HepG2 (cell line): ENCODE measurements at regions not wholly inside any gene's neighbourhood (a gene's known extent, or its start where the extent isn't known, plus 50 kb on each side); places are given as distances from the start of the nearest gene placed in this dataset.

Experiments
- ATAC-seq: fragments of 200-7000 bp; cut with Tn5 transposase; 3 replicates; pipeline ENCODE4 v1.9.1; 2020; ENCODE audit warnings: mild to moderate bottlenecking, moderate library complexity
- BruUV-seq: library from RNA; stranded (reverse); fragments of 400-500 nt; replicated peaks from 2 replicates; lab custom pipeline; 2021; lab: Mats Ljungman, UMichigan
- CTCF ChIA-PET: fragments of 300-600 bp; formaldehyde crosslinking; extraction: SDS; loops from one replicate; lab custom pipeline; 2021; ENCODE audit warnings: low total read pairs, inconsistent platforms, low intra/inter-chr PET ratio; lab: Yijun Ruan, JAX
- POLR2A ChIA-PET: fragments of 350-600 bp; sonication (Branson Sonifier 250); formaldehyde crosslinking; loops from one replicate; lab custom pipeline; 2020; ENCODE audit warnings: antibody characterized with exemption, inconsistent platforms; lab: Yijun Ruan, JAX
- DNase-seq: peaks from one replicate; pipeline ENCODE4 v3.0.0-alpha.2; 2015; ENCODE audit warnings: low spot score
- FAIRE-seq: peaks from 3 replicates; lab custom pipeline; 2011; peaks lifted over from hg19 to GRCh38; lab: Jason Lieb, UNC
- H2AFZ ChIP-seq: one replicate; pipeline ENCODE4 v1.6.1; 2011; ENCODE audit warnings: low read length, inconsistent platforms
- H3K27ac ChIP-seq: fragments of 300-600 bp; 3 replicates; pipeline ENCODE4 v1.8.0; 2011; ENCODE audit warnings: mixed run types, mild to moderate bottlenecking, mixed read lengths, low read length, inconsistent platforms; ENCODE audit not compliant: insufficient read depth; ENCODE audit errors: extremely low read length
- H3K27me3 ChIP-seq, 2 experiments: fragments of 200-600 bp in 1 of 2; 2 replicates in 1 of 2; 3 replicates in 1 of 2; pipeline versions ENCODE4 v1.6.0 to v1.8.0; 2011; ENCODE audit warnings: low read length in 2 of 2, mild to moderate bottlenecking in 2 of 2, moderate library complexity in 2 of 2, inconsistent platforms in 1 of 2; ENCODE audit not compliant: insufficient read depth in 2 of 2, control insufficient read depth in 1 of 2
- H3K36me3 ChIP-seq, 2 experiments: fragments of 200-600 bp in 1 of 2; replicated peaks in 1 of 2; 2 replicates in 1 of 2; 3 replicates in 1 of 2; pipeline versions ENCODE4 v1.5.1 to v1.8.0; 2011; ENCODE audit warnings: low read length in 2 of 2, inconsistent platforms in 1 of 2; ENCODE audit not compliant: insufficient read depth in 2 of 2, control insufficient read depth in 1 of 2
- H3K4me1 ChIP-seq: 2 replicates; pipeline ENCODE4 v1.5.1; 2012; ENCODE audit warnings: low read length, inconsistent platforms; ENCODE audit not compliant: insufficient read depth
- H3K4me2 ChIP-seq: 2 replicates; pipeline ENCODE4 v1.6.0; 2011; ENCODE audit warnings: low read depth, low read length, inconsistent platforms
- H3K4me3 ChIP-seq, 3 experiments: fragments of 200-600 bp in 1 of 3; sonication (generic), shearing (Covaris generic) in 1 of 3; replicated peaks in 1 of 3; 2 replicates each; pipeline ENCODE4 v1.5.1; 2011 to 2016; ENCODE audit warnings: low read length in 3 of 3, inconsistent platforms in 2 of 3, low read depth in 2 of 3, mild to moderate bottlenecking in 2 of 3, control low read depth in 1 of 3, mixed read lengths in 1 of 3; ENCODE audit not compliant: insufficient read depth in 1 of 3
- H3K79me2 ChIP-seq: one replicate; pipeline ENCODE4 v1.6.1; 2011; ENCODE audit warnings: low read length, inconsistent platforms; ENCODE audit not compliant: insufficient read depth
- H3K9ac ChIP-seq: 2 replicates; pipeline ENCODE4 v1.6.0; 2011; ENCODE audit warnings: mild to moderate bottlenecking, low read depth, low read length, inconsistent platforms; ENCODE audit not compliant: insufficient read depth
- H3K9me3 ChIP-seq: 2 replicates; pipeline ENCODE4 v1.5.1; 2012; ENCODE audit warnings: mild to moderate bottlenecking, low read length
- H4K20me1 ChIP-seq: 2 replicates; pipeline ENCODE4 v1.6.0; 2011; ENCODE audit warnings: inconsistent platforms, mild to moderate bottlenecking, low read length, moderate library complexity; ENCODE audit not compliant: insufficient read depth
- BCLAF1 ChIP-seq: fragments of 450-650 bp; IDR thresholded peaks from 2 replicates; pipeline ENCODE4 v1.6.1; 2017; ENCODE audit warnings: mild to moderate bottlenecking
- HOXA7 ChIP-seq: sonication (generic); formaldehyde crosslinking; IDR thresholded peaks from 2 replicates; pipeline ENCODE4 v1.8.1; 2022; ENCODE audit warnings: mild to moderate bottlenecking, missing genetic modification reagents, moderate library complexity
- MAX ChIP-seq: IDR thresholded peaks from 2 replicates; pipeline ENCODE4 v1.6.1; 2012; ENCODE audit warnings: inconsistent platforms
- MTF1 ChIP-seq: sonication (generic); formaldehyde crosslinking; IDR thresholded peaks from 2 replicates; pipeline ENCODE4 v1.5.0; 2020; ENCODE audit warnings: missing genetic modification reagents
- NFIB ChIP-seq: sonication (generic); formaldehyde crosslinking; IDR thresholded peaks from 2 replicates; pipeline ENCODE4 v1.9.0; 2021; ENCODE audit warnings: missing genetic modification reagents, mild to moderate bottlenecking, borderline replicate concordance
- PBX3 ChIP-seq: sonication (generic); formaldehyde crosslinking; IDR thresholded peaks from 2 replicates; pipeline ENCODE4 v1.8.1; 2023; ENCODE audit warnings: missing genetic modification reagents, inconsistent platforms, borderline replicate concordance
- PHF20 ChIP-seq: sonication (generic); formaldehyde crosslinking; IDR thresholded peaks from 2 replicates; pipeline ENCODE4 v1.5.0; 2020; ENCODE audit warnings: mild to moderate bottlenecking, missing genetic modification reagents
- SMAD3 ChIP-seq: sonication (generic); formaldehyde crosslinking; IDR thresholded peaks from 2 replicates; pipeline ENCODE4 v1.4.0; 2020; ENCODE audit warnings: missing genetic modification reagents
- SRSF1 ChIP-seq: fragments of 200-400 bp; formaldehyde crosslinking; optimal IDR thresholded peaks from 2 replicates; pipeline ENCODE3; 2017; ENCODE audit warnings: mild to moderate bottlenecking, low read depth, low read length, moderate library complexity
- ZFX ChIP-seq: sonication (generic); formaldehyde crosslinking; IDR thresholded peaks from 2 replicates; pipeline ENCODE4 v1.4.0; 2020; ENCODE audit warnings: mild to moderate bottlenecking, low read depth, missing genetic modification reagents, moderate library complexity
- ZNF17 ChIP-seq: sonication (generic); formaldehyde crosslinking; IDR thresholded peaks from 2 replicates; pipeline ENCODE4 v1.5.0; 2020; ENCODE audit warnings: mild to moderate bottlenecking, missing genetic modification reagents
- ZNF414 ChIP-seq: sonication (generic); formaldehyde crosslinking; IDR thresholded peaks from 2 replicates; pipeline ENCODE4 v1.5.0; 2020; ENCODE audit warnings: missing genetic modification reagents
- ZNF441 ChIP-seq: sonication (generic); formaldehyde crosslinking; IDR thresholded peaks from 2 replicates; pipeline ENCODE4 v1.7.0; 2021; ENCODE audit warnings: missing genetic modification reagents, borderline replicate concordance
- ZNF800 ChIP-seq: sonication (generic); formaldehyde crosslinking; IDR thresholded peaks from 2 replicates; pipeline ENCODE4 v1.4.0; 2020; ENCODE audit warnings: missing genetic modification reagents
- WGBS: methylation state at CpG from one replicate; pipeline ENCODE4 v1.1.6; 2017; ENCODE audit warnings: low lambda C conversion rate; 5-methylcytosine and 5-hydroxymethylcytosine counted together
- in situ Hi-C: cut with HindIII; loops from 2 replicates; pipeline ENCODE4 v1.10.0; 2017; ENCODE audit warnings: low pct_unique_long_range_greater_than_20kb; ENCODE audit not compliant: extremely low pct_ligation_motif_present
- intact Hi-C: fragments of 100-400 bp; cut with micrococcal nuclease; formaldehyde crosslinking; loops from one replicate; pipeline ENCODE4 v1.10.0; 2022; ENCODE audit not compliant: unreplicated experiment
- TF ChIP-seq, protein P1 (sequence below): sonication (generic); formaldehyde crosslinking; IDR thresholded peaks from 2 replicates; pipeline ENCODE4 v1.4.0; 2020; ENCODE audit warnings: missing genetic modification reagents

DNA sequence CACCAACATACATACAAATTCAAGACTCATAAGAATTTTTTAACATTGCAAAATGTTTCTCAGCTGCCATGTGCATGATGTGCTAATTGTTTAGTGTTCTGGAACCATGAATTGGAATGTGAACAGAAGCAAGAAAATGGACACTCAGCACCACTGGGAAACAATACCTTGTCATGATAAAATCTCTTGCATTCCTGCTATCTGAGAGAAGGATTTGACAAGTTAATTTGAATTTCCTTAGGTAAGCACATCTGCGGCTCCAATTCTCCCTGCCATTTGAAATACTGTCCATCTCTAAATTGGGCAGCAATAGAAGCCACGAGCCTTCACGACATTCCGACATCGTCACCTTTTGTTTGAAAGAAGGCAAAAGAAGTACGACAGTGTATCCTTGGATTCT, 1104.6 kb upstream of the MAP3K7 start:
- no peaks in the 10 kb centered on the region for H3K27me3 ChIP-seq
- WGBS = 5% methylated on average over 6 of the region's 6 CpGs
- no peak overlapping the region for H3K27ac ChIP-seq
- H3K9ac ChIP-seq = no peak overlapping the region
- intact Hi-C loops = no loop called here
- DNase-seq (no peak), FAIRE-seq (no peak), ATAC-seq (no peak)
- H3K4me3 ChIP-seq = no peak overlapping the region
- ChIA-PET POLR2A (no interaction called here), CTCF (no interaction called here)
- no peak overlapping the region for H2AFZ ChIP-seq
- H3K36me3 ChIP-seq = no peaks in the 10 kb centered on the region
- no TSS peak for BruUV-seq
- no peaks in the 10 kb centered on the region for H3K9me3 ChIP-seq
- H3K79me2 ChIP-seq = no peaks in the 10 kb centered on the region
- H4K20me1 ChIP-seq = no peaks in the 10 kb centered on the region
- no peak overlapping the region for H3K4me2 ChIP-seq
- in situ Hi-C loops = no loop called here
- H3K4me1 ChIP-seq = no peaks in the 10 kb centered on the region
- TF ChIP-seq NFIB (CRISPR knock-in tag) (no peak), ZNF441 (no peak), PHF20 (CRISPR knock-in tag) (no peak), ZNF17 (no peak), HOXA7 (CRISPR knock-in tag) (no peak), SMAD3 (CRISPR knock-in tag) (no peak), ZFX (CRISPR knock-in tag) (no peak), PBX3 (CRISPR knock-in tag) (no peak), MTF1 (CRISPR knock-in tag) (no peak), BCLAF1 (no peak), ZNF414 (CRISPR knock-in tag) (no peak), MAX (no peak), ZNF800 (no peak), SRSF1 (no peak)
- TF ChIP-seq, protein P1, sequence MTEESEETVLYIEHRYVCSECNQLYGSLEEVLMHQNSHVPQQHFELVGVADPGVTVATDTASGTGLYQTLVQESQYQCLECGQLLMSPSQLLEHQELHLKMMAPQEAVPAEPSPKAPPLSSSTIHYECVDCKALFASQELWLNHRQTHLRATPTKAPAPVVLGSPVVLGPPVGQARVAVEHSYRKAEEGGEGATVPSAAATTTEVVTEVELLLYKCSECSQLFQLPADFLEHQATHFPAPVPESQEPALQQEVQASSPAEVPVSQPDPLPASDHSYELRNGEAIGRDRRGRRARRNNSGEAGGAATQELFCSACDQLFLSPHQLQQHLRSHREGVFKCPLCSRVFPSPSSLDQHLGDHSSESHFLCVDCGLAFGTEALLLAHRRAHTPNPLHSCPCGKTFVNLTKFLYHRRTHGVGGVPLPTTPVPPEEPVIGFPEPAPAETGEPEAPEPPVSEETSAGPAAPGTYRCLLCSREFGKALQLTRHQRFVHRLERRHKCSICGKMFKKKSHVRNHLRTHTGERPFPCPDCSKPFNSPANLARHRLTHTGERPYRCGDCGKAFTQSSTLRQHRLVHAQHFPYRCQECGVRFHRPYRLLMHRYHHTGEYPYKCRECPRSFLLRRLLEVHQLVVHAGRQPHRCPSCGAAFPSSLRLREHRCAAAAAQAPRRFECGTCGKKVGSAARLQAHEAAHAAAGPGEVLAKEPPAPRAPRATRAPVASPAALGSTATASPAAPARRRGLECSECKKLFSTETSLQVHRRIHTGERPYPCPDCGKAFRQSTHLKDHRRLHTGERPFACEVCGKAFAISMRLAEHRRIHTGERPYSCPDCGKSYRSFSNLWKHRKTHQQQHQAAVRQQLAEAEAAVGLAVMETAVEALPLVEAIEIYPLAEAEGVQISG = no peak
